Esophagus squamous epithelium (tissue), 4 donors: ENCODE measurements at regions not wholly inside any gene's neighbourhood (a gene's known extent, or its start where the extent isn't known, plus 50 kb on each side); places are given as distances from the start of the nearest gene placed in this dataset.

Experiments used
- POLR2A ChIP-seq, 4 donors: fragments of 450-650 bp; IDR thresholded peaks; one replicate each; pipeline ENCODE4 v1.6.1; 2017; ENCODE audit warnings: antibody characterized with exemption in 4 of 4, mild to moderate bottlenecking in 4 of 4, moderate library complexity in 3 of 4
- TF ChIP-seq, protein P1 (sequence below), 6 experiments: fragments of 450-650 bp in 4 of 6; fragments of 200-600 bp in 2 of 6; sonication (generic) in 2 of 6; IDR thresholded peaks; one replicate each; pipeline ENCODE4 v1.5.1; 2016 to 2019; ENCODE audit warnings: antibody characterized with exemption in 6 of 6, mild to moderate bottlenecking in 4 of 6, moderate library complexity in 4 of 6

DNA sequence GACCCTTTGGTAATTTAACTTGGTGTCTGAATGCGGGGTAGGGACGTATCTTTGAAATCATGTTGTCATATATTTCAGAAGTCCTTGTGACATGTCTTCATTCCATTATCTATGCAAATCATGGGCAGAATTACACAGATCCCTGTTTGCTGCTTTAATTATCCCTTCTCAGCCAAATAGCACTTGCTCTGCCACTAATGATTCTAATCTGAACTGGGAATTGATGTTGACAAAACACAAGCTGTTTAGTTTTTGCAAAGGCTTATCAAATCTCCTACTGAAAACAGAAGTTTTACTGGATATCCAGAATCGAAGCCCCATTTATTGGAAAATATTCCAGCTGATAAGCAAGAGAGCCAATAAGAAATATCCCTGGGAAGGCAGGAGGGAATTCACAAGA is 205.9 kb upstream of the COX10 start:
- TF ChIP-seq, protein P1, sequence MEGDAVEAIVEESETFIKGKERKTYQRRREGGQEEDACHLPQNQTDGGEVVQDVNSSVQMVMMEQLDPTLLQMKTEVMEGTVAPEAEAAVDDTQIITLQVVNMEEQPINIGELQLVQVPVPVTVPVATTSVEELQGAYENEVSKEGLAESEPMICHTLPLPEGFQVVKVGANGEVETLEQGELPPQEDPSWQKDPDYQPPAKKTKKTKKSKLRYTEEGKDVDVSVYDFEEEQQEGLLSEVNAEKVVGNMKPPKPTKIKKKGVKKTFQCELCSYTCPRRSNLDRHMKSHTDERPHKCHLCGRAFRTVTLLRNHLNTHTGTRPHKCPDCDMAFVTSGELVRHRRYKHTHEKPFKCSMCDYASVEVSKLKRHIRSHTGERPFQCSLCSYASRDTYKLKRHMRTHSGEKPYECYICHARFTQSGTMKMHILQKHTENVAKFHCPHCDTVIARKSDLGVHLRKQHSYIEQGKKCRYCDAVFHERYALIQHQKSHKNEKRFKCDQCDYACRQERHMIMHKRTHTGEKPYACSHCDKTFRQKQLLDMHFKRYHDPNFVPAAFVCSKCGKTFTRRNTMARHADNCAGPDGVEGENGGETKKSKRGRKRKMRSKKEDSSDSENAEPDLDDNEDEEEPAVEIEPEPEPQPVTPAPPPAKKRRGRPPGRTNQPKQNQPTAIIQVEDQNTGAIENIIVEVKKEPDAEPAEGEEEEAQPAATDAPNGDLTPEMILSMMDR (IDR thresholded peaks at IDR 0.05), result no peak
- no peak for TF ChIP-seq POLR2A (IDR thresholded peaks at IDR 0.05)
